22Rv1 (cell line): ENCODE measurements at regions not wholly inside any gene's neighbourhood (a gene's known extent, or its start where the extent isn't known, plus 50 kb on each side); places are given as distances from the start of the nearest gene placed in this dataset.

ENCODE experiments used
- ZFX ChIP-seq: fragments of 450-650 bp; IDR thresholded peaks from 2 replicates; pipeline ENCODE4 v1.6.1; 2017; ENCODE audit warnings: antibody characterized with exemption, borderline replicate concordance
- TF ChIP-seq, protein P1 (sequence below): fragments of 450-650 bp; IDR thresholded peaks from 2 replicates; pipeline ENCODE4 v1.5.1; 2017; ENCODE audit warnings: mild to moderate bottlenecking

DNA sequence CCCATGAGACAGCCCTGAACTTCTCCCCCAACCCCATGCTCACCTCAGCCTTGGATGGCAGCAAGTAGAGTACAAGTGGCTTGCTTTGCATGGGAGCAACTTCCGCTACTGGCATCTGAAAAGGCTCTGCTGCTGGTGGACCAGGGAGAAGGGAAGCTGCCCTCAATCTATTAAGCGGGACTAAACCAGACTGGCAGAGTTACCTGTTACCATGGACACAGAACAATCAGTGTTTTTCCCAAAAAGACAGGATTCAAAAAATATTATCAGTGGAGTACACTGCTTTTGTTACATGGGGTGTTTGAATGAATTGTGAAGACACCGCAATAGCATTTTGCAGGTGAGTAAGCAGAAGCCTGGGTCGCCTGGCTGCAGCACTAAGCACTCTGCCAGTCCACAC is 631.4 kb upstream of the B3GAT1 start:
- TF ChIP-seq, protein P1, sequence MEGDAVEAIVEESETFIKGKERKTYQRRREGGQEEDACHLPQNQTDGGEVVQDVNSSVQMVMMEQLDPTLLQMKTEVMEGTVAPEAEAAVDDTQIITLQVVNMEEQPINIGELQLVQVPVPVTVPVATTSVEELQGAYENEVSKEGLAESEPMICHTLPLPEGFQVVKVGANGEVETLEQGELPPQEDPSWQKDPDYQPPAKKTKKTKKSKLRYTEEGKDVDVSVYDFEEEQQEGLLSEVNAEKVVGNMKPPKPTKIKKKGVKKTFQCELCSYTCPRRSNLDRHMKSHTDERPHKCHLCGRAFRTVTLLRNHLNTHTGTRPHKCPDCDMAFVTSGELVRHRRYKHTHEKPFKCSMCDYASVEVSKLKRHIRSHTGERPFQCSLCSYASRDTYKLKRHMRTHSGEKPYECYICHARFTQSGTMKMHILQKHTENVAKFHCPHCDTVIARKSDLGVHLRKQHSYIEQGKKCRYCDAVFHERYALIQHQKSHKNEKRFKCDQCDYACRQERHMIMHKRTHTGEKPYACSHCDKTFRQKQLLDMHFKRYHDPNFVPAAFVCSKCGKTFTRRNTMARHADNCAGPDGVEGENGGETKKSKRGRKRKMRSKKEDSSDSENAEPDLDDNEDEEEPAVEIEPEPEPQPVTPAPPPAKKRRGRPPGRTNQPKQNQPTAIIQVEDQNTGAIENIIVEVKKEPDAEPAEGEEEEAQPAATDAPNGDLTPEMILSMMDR = no peak
- TF ChIP-seq ZFX = no peak
